SU-DHL-6 (cell line): ENCODE measurements at regions not wholly inside any gene's neighbourhood (a gene's known extent, or its start where the extent isn't known, plus 50 kb on each side); places are given as distances from the start of the nearest gene placed in this dataset.

ENCODE experiments used
- H2AFZ ChIP-seq: fragments of 200-600 bp; sonication (generic); 2 replicates; pipeline ENCODE4 v1.6.1; 2014; ENCODE audit warnings: low read depth, mild to moderate bottlenecking, moderate library complexity, mixed read lengths, antibody characterized with exemption, low read length; ENCODE audit not compliant: severe bottlenecking
- H3F3A ChIP-seq: fragments of 200-600 bp; shearing (Covaris generic); 2 replicates; pipeline ENCODE4 v1.6.0; 2016; ENCODE audit warnings: antibody characterized with exemption, mild to moderate bottlenecking; ENCODE audit not compliant: insufficient read depth
- H3K27ac ChIP-seq: fragments of 200-600 bp; sonication (generic); 2 replicates; pipeline ENCODE4 v1.5.1; 2016; ENCODE audit warnings: low read depth, mild to moderate bottlenecking, low read length, moderate library complexity, mixed read lengths
- H3K27me3 ChIP-seq: fragments of 200-600 bp; sonication (generic), shearing (Covaris generic); 2 replicates; pipeline ENCODE4 v1.6.0; 2014; ENCODE audit warnings: mild to moderate bottlenecking, low read length
- H3K36me3 ChIP-seq: fragments of 200-600 bp; sonication (generic); 2 replicates; pipeline ENCODE4 v1.6.1; 2014; ENCODE audit warnings: mild to moderate bottlenecking, low read length, mixed read lengths
- H3K4me2 ChIP-seq: fragments of 300-600, 200-600 bp; shearing (Covaris generic), sonication (generic); 2 replicates; pipeline ENCODE4 v1.6.0; 2014; ENCODE audit warnings: low read length, low read depth, mild to moderate bottlenecking; ENCODE audit not compliant: poor library complexity, severe bottlenecking
- H3K4me3 ChIP-seq: fragments of 200-600 bp; sonication (generic); 2 replicates; pipeline ENCODE4 v1.5.1; 2014; ENCODE audit warnings: antibody characterized with exemption, low read length, mild to moderate bottlenecking, mixed read lengths; ENCODE audit not compliant: insufficient read depth, poor library complexity, severe bottlenecking
- H3K79me2 ChIP-seq: fragments of 200-600 bp; sonication (generic); 2 replicates; pipeline ENCODE4 v1.6.1; 2014; ENCODE audit warnings: mild to moderate bottlenecking, low read length, moderate library complexity; ENCODE audit not compliant: insufficient read depth
- H3K9ac ChIP-seq: fragments of 200-600 bp; sonication (generic); 2 replicates; pipeline ENCODE4 v1.7.0; 2014; ENCODE audit warnings: mild to moderate bottlenecking, low read length
- H3K9me2 ChIP-seq: fragments of 200-600 bp; sonication (generic); replicated peaks from 2 replicates; pipeline ENCODE4 v1.6.1; 2014; ENCODE audit warnings: low read length; ENCODE audit not compliant: insufficient read depth
- H3K9me3 ChIP-seq: fragments of 200-600 bp; sonication (generic); 2 replicates; pipeline ENCODE4 v1.6.1; 2014; ENCODE audit warnings: low read length, mixed read lengths; ENCODE audit not compliant: insufficient read depth
- H4K20me1 ChIP-seq: fragments of 200-600 bp; sonication (generic); 2 replicates; pipeline ENCODE4 v1.6.1; 2014; ENCODE audit warnings: low read depth, mild to moderate bottlenecking, antibody characterized with exemption, low read length, moderate library complexity, mixed read lengths
- EZH2phosphoT487 ChIP-seq: fragments of 200-600 bp; sonication (generic), shearing (Covaris generic); conservative IDR thresholded peaks from 2 replicates; pipeline ENCODE4 v1.6.1; 2018; ENCODE audit warnings: mild to moderate bottlenecking, antibody characterized with exemption, low read length, moderate library complexity, mixed read lengths
- TF ChIP-seq, protein P1 (sequence below): fragments of 200-600 bp; sonication (generic); IDR thresholded peaks from one replicate; pipeline ENCODE4 v1.5.1; 2017; ENCODE audit warnings: antibody characterized with exemption, mild to moderate bottlenecking, low read length, moderate library complexity; ENCODE audit not compliant: insufficient read depth, poor library complexity, severe bottlenecking

DNA sequence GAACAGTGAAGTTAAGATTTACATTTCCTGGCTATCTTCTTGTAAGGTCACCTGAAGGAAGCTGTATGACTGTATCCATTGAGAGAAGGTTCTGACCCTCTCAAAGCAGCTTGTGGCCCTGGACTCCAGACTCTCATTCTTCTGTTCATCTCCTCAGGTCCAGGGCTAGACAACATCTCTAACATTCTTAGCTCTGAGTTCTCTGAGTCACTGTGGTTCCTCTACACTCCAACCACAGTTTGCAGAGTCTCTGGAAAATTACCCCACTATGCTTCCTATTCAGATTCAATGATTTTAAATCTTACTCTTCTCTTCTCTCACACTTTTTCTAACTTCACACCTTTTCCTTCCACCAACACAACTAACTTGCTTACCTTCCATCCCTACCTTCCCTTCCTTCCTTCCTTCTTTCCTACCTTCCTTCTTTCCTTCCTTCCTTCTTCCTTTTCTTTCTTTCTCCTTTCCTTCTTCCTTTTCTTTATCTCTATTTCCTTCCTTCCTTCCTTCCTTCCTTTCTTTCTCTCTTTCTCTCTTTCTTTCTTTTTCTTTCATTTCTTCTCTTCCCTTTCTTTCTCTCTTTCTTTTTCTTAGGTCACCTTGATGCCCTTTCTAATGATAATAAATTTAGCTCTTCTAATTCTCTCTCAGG lies 824.3 kb upstream of the ZEB2 start:
- H4K20me1 ChIP-seq: no peaks in the 10 kb centered on the region
- no peaks in the 10 kb centered on the region for H3K79me2 ChIP-seq
- no peak overlapping the region for H3K4me3 ChIP-seq
- no peaks in the 10 kb centered on the region for H3F3A ChIP-seq
- no peaks in the 10 kb centered on the region for H3K9me2 ChIP-seq
- H3K9me3 ChIP-seq: no peaks in the 10 kb centered on the region; the same call in 1 of the 2 replicates
- no peak overlapping the region for H3K9ac ChIP-seq
- no peak overlapping the region for H3K4me2 ChIP-seq
- no peaks in the 10 kb centered on the region for H3K27me3 ChIP-seq
- TF ChIP-seq, protein P1, sequence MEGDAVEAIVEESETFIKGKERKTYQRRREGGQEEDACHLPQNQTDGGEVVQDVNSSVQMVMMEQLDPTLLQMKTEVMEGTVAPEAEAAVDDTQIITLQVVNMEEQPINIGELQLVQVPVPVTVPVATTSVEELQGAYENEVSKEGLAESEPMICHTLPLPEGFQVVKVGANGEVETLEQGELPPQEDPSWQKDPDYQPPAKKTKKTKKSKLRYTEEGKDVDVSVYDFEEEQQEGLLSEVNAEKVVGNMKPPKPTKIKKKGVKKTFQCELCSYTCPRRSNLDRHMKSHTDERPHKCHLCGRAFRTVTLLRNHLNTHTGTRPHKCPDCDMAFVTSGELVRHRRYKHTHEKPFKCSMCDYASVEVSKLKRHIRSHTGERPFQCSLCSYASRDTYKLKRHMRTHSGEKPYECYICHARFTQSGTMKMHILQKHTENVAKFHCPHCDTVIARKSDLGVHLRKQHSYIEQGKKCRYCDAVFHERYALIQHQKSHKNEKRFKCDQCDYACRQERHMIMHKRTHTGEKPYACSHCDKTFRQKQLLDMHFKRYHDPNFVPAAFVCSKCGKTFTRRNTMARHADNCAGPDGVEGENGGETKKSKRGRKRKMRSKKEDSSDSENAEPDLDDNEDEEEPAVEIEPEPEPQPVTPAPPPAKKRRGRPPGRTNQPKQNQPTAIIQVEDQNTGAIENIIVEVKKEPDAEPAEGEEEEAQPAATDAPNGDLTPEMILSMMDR: no peak
- no peak for TF ChIP-seq EZH2phosphoT487
- H3K36me3 ChIP-seq: no peaks in the 10 kb centered on the region
- no peak overlapping the region for H3K27ac ChIP-seq
- no peak overlapping the region for H2AFZ ChIP-seq

DNA sequence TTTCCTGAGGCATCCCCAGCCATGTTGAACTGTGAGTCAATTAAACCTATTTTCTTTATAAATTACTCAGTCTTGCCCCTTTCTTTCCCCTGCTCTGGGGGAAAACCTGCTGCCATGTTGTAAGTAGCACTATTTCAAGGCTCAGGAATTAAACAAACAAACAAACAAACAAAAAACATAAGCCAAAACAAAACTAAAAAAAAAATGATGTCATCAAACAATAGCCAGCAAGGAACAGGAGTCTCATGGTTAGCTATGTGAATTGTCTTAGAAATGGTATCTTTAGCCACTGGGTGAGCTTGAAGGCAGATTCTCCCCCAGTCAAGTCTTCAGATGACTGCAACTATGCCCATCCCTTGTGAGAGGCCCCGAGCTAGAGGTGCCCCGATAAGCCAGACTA lies 823.4 kb upstream of the ZEB2 start:
- Histone ChIP-seq H3K4me2 (no peak overlapping the region), H3K9me3 (no peaks in the 10 kb centered on the region; the same call in 1 of the 2 replicates), H3K9ac (no peak overlapping the region), H4K20me1 (no peaks in the 10 kb centered on the region), H2AFZ (no peak overlapping the region), H3F3A (no peaks in the 10 kb centered on the region), H3K4me3 (no peak overlapping the region), H3K36me3 (no peaks in the 10 kb centered on the region), H3K27me3 (no peaks in the 10 kb centered on the region), H3K27ac (no peak overlapping the region), H3K79me2 (no peaks in the 10 kb centered on the region), H3K9me2 (no peaks in the 10 kb centered on the region)
- TF ChIP-seq EZH2phosphoT487: no peak
- TF ChIP-seq, protein P1: no peak

DNA sequence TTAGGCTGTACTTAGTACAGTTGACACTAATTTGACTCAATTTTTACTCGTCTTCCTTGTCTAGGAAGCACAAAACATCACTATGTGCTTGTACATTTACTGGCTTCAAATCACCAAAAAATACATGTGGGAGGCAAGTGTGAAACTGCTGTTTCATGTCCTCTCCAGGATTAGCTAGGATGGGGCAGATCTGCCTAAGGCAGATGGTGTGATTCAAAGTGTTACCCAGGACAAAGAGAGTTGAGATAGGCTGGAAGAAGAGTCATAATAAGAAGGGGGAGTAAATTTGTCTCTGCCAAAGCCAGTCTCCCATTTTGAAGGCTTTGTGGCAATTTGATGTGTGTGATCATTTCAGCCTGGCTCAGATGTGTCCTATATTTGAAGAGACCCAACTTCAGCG lies 821.6 kb upstream of the ZEB2 start:
- no peak overlapping the region for H3K27ac ChIP-seq
- no peaks in the 10 kb centered on the region for H3F3A ChIP-seq
- no peaks in the 10 kb centered on the region for H3K79me2 ChIP-seq
- no peak overlapping the region for H2AFZ ChIP-seq
- H4K20me1 ChIP-seq: no peaks in the 10 kb centered on the region
- H3K9me2 ChIP-seq: no peaks in the 10 kb centered on the region
- H3K27me3 ChIP-seq: no peaks in the 10 kb centered on the region
- H3K36me3 ChIP-seq: no peaks in the 10 kb centered on the region
- TF ChIP-seq, protein P1: no peak
- TF ChIP-seq EZH2phosphoT487: no peak
- H3K9ac ChIP-seq: no peak overlapping the region
- H3K4me2 ChIP-seq: no peak overlapping the region
- H3K4me3 ChIP-seq: no peak overlapping the region
- no peaks in the 10 kb centered on the region; the same call in 1 of the 2 replicates for H3K9me3 ChIP-seq
